HepG2 (cell line): ENCODE measurements at regions not wholly inside any gene's neighbourhood (a gene's known extent, or its start where the extent isn't known, plus 50 kb on each side); places are given as distances from the start of the nearest gene placed in this dataset.

Experiments used
- GABPA ChIP-seq, 2 experiments: IDR thresholded peaks; 2 replicates each; pipeline ENCODE4 v1.6.1; 2011 to 2016; ENCODE audit warnings: low read depth in 2 of 2, low read length in 1 of 2, missing biosample characterization in 1 of 2, missing genetic modification characterization in 1 of 2
- HNRNPUL1 ChIP-seq: fragments of 200-400 bp; formaldehyde crosslinking; IDR thresholded peaks from 2 replicates; pipeline ENCODE4 v1.6.1; 2017; ENCODE audit warnings: low read depth, mild to moderate bottlenecking, low read length, moderate library complexity
- ISL2 ChIP-seq: sonication (generic); formaldehyde crosslinking; IDR thresholded peaks from 2 replicates; pipeline ENCODE4 v1.5.0; 2020; ENCODE audit warnings: missing genetic modification reagents
- MTA3 ChIP-seq: sonication (generic); formaldehyde crosslinking; IDR thresholded peaks from 2 replicates; pipeline ENCODE4 v1.4.0; 2020; ENCODE audit warnings: missing genetic modification reagents
- TAF1 ChIP-seq: sonication (generic); formaldehyde crosslinking; IDR thresholded peaks from 2 replicates; pipeline ENCODE4 v1.4.0; 2020; ENCODE audit warnings: missing genetic modification reagents
- TP53 ChIP-seq: sonication (generic); formaldehyde crosslinking; conservative IDR thresholded peaks from 2 replicates; pipeline ENCODE4 v1.4.0; 2020; ENCODE audit warnings: missing genetic modification reagents
- ZFP90 ChIP-seq: sonication (generic); formaldehyde crosslinking; IDR thresholded peaks from 2 replicates; pipeline ENCODE4 v1.8.0; 2022; ENCODE audit warnings: missing genetic modification reagents, mild to moderate bottlenecking, inconsistent platforms, borderline replicate concordance
- ZMYM3 ChIP-seq: sonication (generic); formaldehyde crosslinking; IDR thresholded peaks from 2 replicates; pipeline ENCODE4 v1.5.1; 2020; ENCODE audit warnings: mild to moderate bottlenecking, missing genetic modification reagents
- ZNF572 ChIP-seq: sonication (generic); formaldehyde crosslinking; IDR thresholded peaks from 2 replicates; pipeline ENCODE4 v1.5.1; 2020; ENCODE audit warnings: mild to moderate bottlenecking, missing genetic modification reagents
- TF ChIP-seq, protein P1 (sequence below): IDR thresholded peaks from 2 replicates; pipeline ENCODE4 v1.6.1; 2016; ENCODE audit warnings: mild to moderate bottlenecking
- TF ChIP-seq, protein P2 (sequence below): sonication (generic); formaldehyde crosslinking; IDR thresholded peaks from 2 replicates; pipeline ENCODE4 v1.5.0; 2020; ENCODE audit warnings: mild to moderate bottlenecking, missing genetic modification reagents
- TF ChIP-seq, protein P3 (sequence below): sonication (generic); formaldehyde crosslinking; IDR thresholded peaks from 2 replicates; pipeline ENCODE4 v1.4.0; 2020; ENCODE audit warnings: missing genetic modification reagents
- TF ChIP-seq, protein P4 (sequence below): sonication (generic); formaldehyde crosslinking; IDR thresholded peaks from 2 replicates; pipeline ENCODE4 v1.5.0; 2020; ENCODE audit warnings: missing genetic modification reagents, mild to moderate bottlenecking, borderline replicate concordance
- TF ChIP-seq, protein P5 (sequence below): sonication (generic); formaldehyde crosslinking; IDR thresholded peaks from 2 replicates; pipeline ENCODE4 v1.4.0; 2020; ENCODE audit warnings: missing genetic modification reagents, borderline replicate concordance

DNA sequence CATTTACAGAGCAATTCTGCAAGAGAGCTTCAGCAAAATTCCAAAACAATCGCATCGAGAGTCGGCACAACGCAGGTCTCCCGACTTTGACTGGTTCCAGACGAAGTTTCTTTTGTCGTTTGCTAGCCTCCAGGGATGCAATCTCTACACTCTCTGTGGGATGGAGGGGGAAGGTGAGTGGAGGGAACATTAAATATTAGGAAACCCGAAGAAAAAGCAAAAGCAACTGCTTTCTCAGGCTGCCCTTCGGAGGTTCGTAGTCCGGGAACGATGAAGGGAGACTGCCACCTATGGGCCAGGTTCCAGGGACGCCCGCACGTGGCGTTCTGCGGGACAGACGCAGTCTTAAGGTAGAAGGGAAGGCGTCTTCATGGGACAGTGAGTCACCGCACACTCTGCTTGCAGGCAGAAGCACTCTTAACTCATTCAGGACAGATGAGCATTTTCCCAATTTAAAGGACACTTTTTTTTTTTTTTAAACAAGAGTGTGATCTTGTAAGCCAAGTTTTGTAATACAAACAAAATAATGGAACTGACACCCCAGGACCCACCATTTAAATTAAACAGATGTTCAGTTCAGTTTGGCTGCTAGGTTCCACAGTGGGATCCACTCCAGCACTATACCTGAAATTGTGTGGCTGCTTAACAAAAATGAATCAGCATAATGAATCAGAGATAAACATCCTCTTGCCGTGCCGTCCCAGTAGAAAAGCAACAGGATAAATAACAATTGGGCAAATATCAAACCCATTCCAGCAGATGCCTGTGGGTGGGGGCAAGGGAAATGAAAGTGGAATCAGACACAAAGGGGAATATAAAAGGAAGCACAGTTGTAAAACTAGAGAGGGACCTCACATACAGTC, 65.8 kb upstream of the ARMC2 start (continued):
- TF ChIP-seq, protein P1, sequence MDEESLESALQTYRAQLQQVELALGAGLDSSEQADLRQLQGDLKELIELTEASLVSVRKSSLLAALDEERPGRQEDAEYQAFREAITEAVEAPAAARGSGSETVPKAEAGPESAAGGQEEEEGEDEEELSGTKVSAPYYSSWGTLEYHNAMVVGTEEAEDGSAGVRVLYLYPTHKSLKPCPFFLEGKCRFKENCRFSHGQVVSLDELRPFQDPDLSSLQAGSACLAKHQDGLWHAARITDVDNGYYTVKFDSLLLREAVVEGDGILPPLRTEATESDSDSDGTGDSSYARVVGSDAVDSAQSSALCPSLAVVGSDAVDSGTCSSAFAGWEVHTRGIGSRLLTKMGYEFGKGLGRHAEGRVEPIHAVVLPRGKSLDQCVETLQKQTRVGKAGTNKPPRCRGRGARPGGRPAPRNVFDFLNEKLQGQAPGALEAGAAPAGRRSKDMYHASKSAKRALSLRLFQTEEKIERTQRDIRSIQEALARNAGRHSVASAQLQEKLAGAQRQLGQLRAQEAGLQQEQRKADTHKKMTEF (CRISPR knock-in tag), result peak; percentile 47; the same call in 1 of the 2 replicates
- TF ChIP-seq TP53 (CRISPR knock-in tag) (no peak), GABPA (IDR thresholded peaks at IDR 0.05; ENCODE audit: low read depth, low read length) (no peak), GABPA (CRISPR knock-in tag; IDR thresholded peaks at IDR 0.05; ENCODE audit: low read depth) (no peak), ZMYM3 (no peak), ISL2 (0 out of 2 replicates have a peak, but pooled peaks have one; percentile 30), TAF1 (CRISPR knock-in tag) (no peak), ZFP90 (no peak), ZNF572 (CRISPR knock-in tag) (0 out of 2 replicates have a peak, but pooled peaks have one; percentile 66), MTA3 (CRISPR knock-in tag) (no peak), HNRNPUL1 (no peak)
- TF ChIP-seq, protein P2, sequence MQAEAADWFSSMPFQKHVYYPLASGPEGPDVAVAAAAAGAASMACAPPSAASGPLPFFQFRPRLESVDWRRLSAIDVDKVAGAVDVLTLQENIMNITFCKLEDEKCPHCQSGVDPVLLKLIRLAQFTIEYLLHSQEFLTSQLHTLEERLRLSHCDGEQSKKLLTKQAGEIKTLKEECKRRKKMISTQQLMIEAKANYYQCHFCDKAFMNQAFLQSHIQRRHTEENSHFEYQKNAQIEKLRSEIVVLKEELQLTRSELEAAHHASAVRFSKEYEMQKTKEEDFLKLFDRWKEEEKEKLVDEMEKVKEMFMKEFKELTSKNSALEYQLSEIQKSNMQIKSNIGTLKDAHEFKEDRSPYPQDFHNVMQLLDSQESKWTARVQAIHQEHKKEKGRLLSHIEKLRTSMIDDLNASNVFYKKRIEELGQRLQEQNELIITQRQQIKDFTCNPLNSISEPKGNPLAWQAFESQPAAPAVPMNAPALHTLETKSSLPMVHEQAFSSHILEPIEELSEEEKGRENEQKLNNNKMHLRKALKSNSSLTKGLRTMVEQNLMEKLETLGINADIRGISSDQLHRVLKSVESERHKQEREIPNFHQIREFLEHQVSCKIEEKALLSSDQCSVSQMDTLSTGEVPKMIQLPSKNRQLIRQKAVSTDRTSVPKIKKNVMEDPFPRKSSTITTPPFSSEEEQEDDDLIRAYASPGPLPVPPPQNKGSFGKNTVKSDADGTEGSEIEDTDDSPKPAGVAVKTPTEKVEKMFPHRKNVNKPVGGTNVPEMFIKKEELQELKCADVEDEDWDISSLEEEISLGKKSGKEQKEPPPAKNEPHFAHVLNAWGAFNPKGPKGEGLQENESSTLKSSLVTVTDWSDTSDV (CRISPR knock-in tag), result no peak
- TF ChIP-seq, protein P3, sequence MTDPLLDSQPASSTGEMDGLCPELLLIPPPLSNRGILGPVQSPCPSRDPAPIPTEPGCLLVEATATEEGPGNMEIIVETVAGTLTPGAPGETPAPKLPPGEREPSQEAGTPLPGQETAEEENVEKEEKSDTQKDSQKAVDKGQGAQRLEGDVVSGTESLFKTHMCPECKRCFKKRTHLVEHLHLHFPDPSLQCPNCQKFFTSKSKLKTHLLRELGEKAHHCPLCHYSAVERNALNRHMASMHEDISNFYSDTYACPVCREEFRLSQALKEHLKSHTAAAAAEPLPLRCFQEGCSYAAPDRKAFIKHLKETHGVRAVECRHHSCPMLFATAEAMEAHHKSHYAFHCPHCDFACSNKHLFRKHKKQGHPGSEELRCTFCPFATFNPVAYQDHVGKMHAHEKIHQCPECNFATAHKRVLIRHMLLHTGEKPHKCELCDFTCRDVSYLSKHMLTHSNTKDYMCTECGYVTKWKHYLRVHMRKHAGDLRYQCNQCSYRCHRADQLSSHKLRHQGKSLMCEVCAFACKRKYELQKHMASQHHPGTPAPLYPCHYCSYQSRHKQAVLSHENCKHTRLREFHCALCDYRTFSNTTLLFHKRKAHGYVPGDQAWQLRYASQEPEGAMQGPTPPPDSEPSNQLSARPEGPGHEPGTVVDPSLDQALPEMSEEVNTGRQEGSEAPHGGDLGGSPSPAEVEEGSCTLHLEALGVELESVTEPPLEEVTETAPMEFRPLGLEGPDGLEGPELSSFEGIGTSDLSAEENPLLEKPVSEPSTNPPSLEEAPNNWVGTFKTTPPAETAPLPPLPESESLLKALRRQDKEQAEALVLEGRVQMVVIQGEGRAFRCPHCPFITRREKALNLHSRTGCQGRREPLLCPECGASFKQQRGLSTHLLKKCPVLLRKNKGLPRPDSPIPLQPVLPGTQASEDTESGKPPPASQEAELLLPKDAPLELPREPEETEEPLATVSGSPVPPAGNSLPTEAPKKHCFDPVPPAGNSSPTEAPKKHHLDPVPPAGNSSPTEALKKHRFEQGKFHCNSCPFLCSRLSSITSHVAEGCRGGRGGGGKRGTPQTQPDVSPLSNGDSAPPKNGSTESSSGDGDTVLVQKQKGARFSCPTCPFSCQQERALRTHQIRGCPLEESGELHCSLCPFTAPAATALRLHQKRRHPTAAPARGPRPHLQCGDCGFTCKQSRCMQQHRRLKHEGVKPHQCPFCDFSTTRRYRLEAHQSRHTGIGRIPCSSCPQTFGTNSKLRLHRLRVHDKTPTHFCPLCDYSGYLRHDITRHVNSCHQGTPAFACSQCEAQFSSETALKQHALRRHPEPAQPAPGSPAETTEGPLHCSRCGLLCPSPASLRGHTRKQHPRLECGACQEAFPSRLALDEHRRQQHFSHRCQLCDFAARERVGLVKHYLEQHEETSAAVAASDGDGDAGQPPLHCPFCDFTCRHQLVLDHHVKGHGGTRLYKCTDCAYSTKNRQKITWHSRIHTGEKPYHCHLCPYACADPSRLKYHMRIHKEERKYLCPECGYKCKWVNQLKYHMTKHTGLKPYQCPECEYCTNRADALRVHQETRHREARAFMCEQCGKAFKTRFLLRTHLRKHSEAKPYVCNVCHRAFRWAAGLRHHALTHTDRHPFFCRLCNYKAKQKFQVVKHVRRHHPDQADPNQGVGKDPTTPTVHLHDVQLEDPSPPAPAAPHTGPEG (CRISPR knock-in tag), result peak; percentile 65; the same call in 1 of the 2 replicates
- TF ChIP-seq, protein P4, sequence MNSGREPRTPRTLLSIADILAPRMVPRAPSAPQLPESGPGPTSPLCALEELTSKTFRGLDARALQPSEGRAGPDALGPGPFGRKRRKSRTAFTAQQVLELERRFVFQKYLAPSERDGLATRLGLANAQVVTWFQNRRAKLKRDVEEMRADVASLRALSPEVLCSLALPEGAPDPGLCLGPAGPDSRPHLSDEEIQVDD (CRISPR knock-in tag), result no peak
- TF ChIP-seq, protein P5, sequence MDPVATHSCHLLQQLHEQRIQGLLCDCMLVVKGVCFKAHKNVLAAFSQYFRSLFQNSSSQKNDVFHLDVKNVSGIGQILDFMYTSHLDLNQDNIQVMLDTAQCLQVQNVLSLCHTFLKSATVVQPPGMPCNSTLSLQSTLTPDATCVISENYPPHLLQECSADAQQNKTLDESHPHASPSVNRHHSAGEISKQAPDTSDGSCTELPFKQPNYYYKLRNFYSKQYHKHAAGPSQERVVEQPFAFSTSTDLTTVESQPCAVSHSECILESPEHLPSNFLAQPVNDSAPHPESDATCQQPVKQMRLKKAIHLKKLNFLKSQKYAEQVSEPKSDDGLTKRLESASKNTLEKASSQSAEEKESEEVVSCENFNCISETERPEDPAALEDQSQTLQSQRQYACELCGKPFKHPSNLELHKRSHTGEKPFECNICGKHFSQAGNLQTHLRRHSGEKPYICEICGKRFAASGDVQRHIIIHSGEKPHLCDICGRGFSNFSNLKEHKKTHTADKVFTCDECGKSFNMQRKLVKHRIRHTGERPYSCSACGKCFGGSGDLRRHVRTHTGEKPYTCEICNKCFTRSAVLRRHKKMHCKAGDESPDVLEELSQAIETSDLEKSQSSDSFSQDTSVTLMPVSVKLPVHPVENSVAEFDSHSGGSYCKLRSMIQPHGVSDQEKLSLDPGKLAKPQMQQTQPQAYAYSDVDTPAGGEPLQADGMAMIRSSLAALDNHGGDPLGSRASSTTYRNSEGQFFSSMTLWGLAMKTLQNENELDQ, result peak; percentile 54; the same call in 1 of the 2 replicates
